HEK293T (cell line): ENCODE measurements at regions not wholly inside any gene's neighbourhood (a gene's known extent, or its start where the extent isn't known, plus 50 kb on each side); places are given as distances from the start of the nearest gene placed in this dataset.

Experiments used
- FOXM1 ChIP-seq: fragments of 450-650 bp; IDR thresholded peaks from 2 replicates; pipeline ENCODE4 v1.6.1; 2017; ENCODE audit warnings: mild to moderate bottlenecking, borderline replicate concordance
- HDGF ChIP-seq: fragments of 450-650 bp; IDR thresholded peaks from 2 replicates; pipeline ENCODE4 v1.6.1; 2017; ENCODE audit warnings: antibody characterized with exemption, borderline replicate concordance

DNA sequence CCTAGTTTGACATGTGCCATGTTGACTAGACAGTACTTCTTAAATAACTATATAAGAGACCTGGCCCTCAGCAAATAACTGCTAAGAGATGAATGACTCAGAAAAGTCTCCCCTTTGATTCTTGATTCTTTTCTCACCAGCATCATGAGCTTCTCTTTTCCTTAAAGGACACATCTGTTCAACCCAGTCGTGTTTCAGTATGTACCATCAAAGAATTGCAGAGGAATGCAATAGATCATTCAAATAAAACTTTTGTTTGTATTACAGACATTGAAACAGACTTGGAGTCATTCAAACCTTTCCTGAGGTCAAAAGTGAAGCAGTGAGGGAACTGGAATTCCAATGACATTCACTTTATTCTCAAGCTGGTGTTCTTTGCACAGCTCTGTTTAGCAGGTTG is 598.3 kb upstream of the GHITM start:
- TF ChIP-seq HDGF = no peak
- TF ChIP-seq FOXM1 = no peak
